H1 (cell line): ENCODE measurements at regions not wholly inside any gene's neighbourhood (a gene's known extent, or its start where the extent isn't known, plus 50 kb on each side); places are given as distances from the start of the nearest gene placed in this dataset.

Experiments used
- CHD7 ChIP-seq: fragments of 300-600 bp; sonication (generic); IDR thresholded peaks from 2 replicates; pipeline ENCODE4 v1.7.1; 2012; ENCODE audit warnings: low read length, moderate library complexity, mild to moderate bottlenecking, inconsistent platforms; ENCODE audit not compliant: insufficient replicate concordance
- GTF2F1 ChIP-seq: IDR thresholded peaks from 2 replicates; pipeline ENCODE4 v1.6.1; 2012; ENCODE audit warnings: low read depth, low read length, improper control_type of control experiment, borderline replicate concordance
- KDM4A ChIP-seq: IDR thresholded peaks from one replicate; pipeline ENCODE4 v1.7.1; 2012; ENCODE audit warnings: low read depth, mild to moderate bottlenecking, moderate library complexity, low read length, inconsistent platforms; ENCODE audit not compliant: severe bottlenecking
- MAX ChIP-seq: IDR thresholded peaks from 2 replicates; pipeline ENCODE4 v1.6.1; 2012; ENCODE audit warnings: inconsistent platforms
- NANOG ChIP-seq: IDR thresholded peaks from 2 replicates; pipeline ENCODE4 v1.6.1; 2011; ENCODE audit warnings: low read length, low read depth, mild to moderate bottlenecking, inconsistent platforms; ENCODE audit not compliant: insufficient read depth, poor library complexity, severe bottlenecking
- NRF1 ChIP-seq: IDR thresholded peaks from 2 replicates; pipeline ENCODE4 v1.6.1; 2011; ENCODE audit warnings: mild to moderate bottlenecking, low read depth, low read length, improper control_type of control experiment
- PHF8 ChIP-seq: fragments of 200-600 bp; sonication (generic); conservative IDR thresholded peaks from 2 replicates; pipeline ENCODE4 v1.7.1; 2012; ENCODE audit warnings: low read depth, mild to moderate bottlenecking, inconsistent platforms, low read length, moderate library complexity
- POLR2A ChIP-seq, 2 experiments: IDR thresholded peaks; 1 replicate in 1 of 2; 2 replicates in 1 of 2; pipeline ENCODE4 v1.6.1; 2011; ENCODE audit warnings: low read depth in 2 of 2, low read length in 2 of 2, mild to moderate bottlenecking in 2 of 2; ENCODE audit errors: control extremely low read depth in 1 of 2
- RAD21 ChIP-seq, 2 experiments: IDR thresholded peaks in 1 of 2; conservative IDR thresholded peaks in 1 of 2; 2 replicates each; pipeline ENCODE4 v1.6.1; 2011; ENCODE audit warnings: low read depth in 2 of 2, low read length in 2 of 2, improper control_type of control experiment in 1 of 2, inconsistent platforms in 1 of 2, mild to moderate bottlenecking in 1 of 2, moderate library complexity in 1 of 2
- SP4 ChIP-seq: IDR thresholded peaks from 2 replicates; pipeline ENCODE4 v1.6.1; 2012; ENCODE audit warnings: low read length, inconsistent platforms
- SUZ12 ChIP-seq: fragments of 200-600 bp; sonication (generic); IDR thresholded peaks from 2 replicates; pipeline ENCODE4 v1.6.1; 2012; ENCODE audit warnings: mild to moderate bottlenecking, inconsistent platforms, low read length, moderate library complexity, mixed read lengths

DNA sequence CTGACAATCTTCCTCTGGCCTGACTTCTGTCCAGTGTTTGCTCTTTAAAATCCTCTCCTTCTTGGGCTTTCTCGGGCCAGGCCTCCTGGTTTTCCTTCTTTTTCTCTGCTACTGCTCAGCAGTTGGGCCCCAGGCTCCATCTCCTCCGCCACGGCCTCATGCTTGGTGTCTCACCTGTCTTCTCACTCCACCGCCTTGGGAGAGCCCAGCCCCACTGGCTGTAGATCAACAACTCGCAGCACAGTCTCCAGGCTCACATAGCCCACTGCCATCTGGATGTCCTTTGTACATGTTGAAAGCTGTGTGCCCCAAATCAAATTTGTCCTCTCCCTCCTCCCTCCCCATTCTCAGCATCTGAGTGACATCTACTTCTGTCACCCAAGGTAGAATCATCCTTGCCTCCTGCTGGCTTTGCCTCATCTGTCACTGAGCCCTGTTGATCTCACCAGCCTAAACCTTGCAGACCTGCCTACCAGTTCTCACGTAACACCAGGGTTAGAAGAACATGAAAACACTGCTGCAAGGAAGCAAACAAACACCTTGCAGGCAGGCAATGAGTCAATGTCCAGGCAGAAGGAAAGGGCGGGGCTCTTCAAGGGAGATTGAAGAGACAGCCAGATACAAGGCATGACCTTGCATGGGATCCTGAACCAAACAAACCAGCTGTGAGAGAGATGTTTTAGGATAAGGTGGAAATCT, 103.2 kb upstream of the SMURF2 start (continued):
- no peak for TF ChIP-seq CHD7
- TF ChIP-seq RAD21 (IDR thresholded peaks at IDR 0.05 in 1 of 2, conservative IDR thresholded peaks at IDR 0.05 in 1 of 2; ENCODE audit: low read depth in 2 of 2, low read length in 2 of 2): no peak
- TF ChIP-seq MAX: no peak
- TF ChIP-seq KDM4A: no peak
- no peak for TF ChIP-seq POLR2A (IDR thresholded peaks at IDR 0.05; ENCODE audit: control extremely low read depth in 1 of 2, low read depth in 2 of 2, low read length in 2 of 2)
- no peak for TF ChIP-seq NANOG
- TF ChIP-seq SUZ12: no peak
- TF ChIP-seq SP4: no peak
- no peak for TF ChIP-seq PHF8
- TF ChIP-seq NRF1: no peak
- no peak for TF ChIP-seq GTF2F1
